ENCODE measurements at regions not wholly inside any gene's neighbourhood (a gene's known extent, or its start where the extent isn't known, plus 50 kb on each side); places are given as distances from the start of the nearest gene placed in this dataset.

GRCh38 chr7:68478326-68478725, 1119.9 kb upstream of the AUTS2 start:
- no peak overlapping the region for H3K56ac ChIP-seq (replicated peaks; ENCODE audit: insufficient read length, low read depth, low read length)
- no peaks in the 10 kb centered on the region for H3K23me2 ChIP-seq (ENCODE audit: low read depth, low read length)
- no peak for FAIRE-seq
- no peak overlapping the region for H3K4ac ChIP-seq (replicated peaks; ENCODE audit: insufficient read length, low read depth, low read length)
- CTCF ChIA-PET (ENCODE audit: partially characterized antibody) = no interaction called here
- no peak overlapping the region for H4K91ac ChIP-seq (replicated peaks; ENCODE audit: insufficient read length, low read length)
- no peak overlapping the region for H2BK12ac ChIP-seq (ENCODE audit: low read depth, low read length)
- TF ChIP-seq RNF2 (IDR thresholded peaks at IDR 0.05; ENCODE audit: borderline replicate concordance, low read depth, low read length, missing control alignments, poor library complexity, severe bottlenecking) = no peak
- H2BK15ac ChIP-seq (ENCODE audit: low read length) = no peak overlapping the region
- no peak overlapping the region for H2BK120ac ChIP-seq (replicated peaks; ENCODE audit: low read depth, low read length)
- no peak overlapping the region for H4K5ac ChIP-seq (ENCODE audit: insufficient read length, low read depth, low read length)
- no peaks in the 10 kb centered on the region for H3K79me1 ChIP-seq (ENCODE audit: low read depth, low read length)
- H3K36me3 ChIP-seq (ENCODE audit: control insufficient read depth in 2 of 4, insufficient read depth in 4 of 4, low read length in 3 of 4) = no peaks in the 10 kb centered on the region
- H3K9ac ChIP-seq (replicated peaks in 1 of 4; ENCODE audit: extremely low read depth in 1 of 4, low read depth in 3 of 4, low read length in 3 of 4) = no peak overlapping the region
- H3K4me1 ChIP-seq (replicated peaks in 1 of 4; ENCODE audit: control insufficient read depth in 3 of 4, insufficient read depth in 4 of 4, low read length in 3 of 4) = no peaks in the 10 kb centered on the region
- no peak overlapping the region for H4K8ac ChIP-seq (ENCODE audit: extremely low read depth, insufficient read depth, low read length)
- H3K9me3 ChIP-seq (ENCODE audit: insufficient read depth in 2 of 2, low read depth in 1 of 2, low read length in 1 of 2) = no peaks in the 10 kb centered on the region
- WGBS, 2 experiments (ENCODE audit: extremely low coverage in 1 of 2, insufficient coverage in 1 of 2, insufficient read length in 1 of 2, insufficient replicate concordance in 2 of 2, low coverage in 1 of 2, low lambda C conversion rate in 2 of 2, missing lambda C conversion rate in 1 of 2) = 93% methylated on average over 1 of the region's 1 CpG; no CpG with 5 or more reads in 1 of the 2 experiments
- POLR2A ChIA-PET (ENCODE audit: partially characterized antibody) = no interaction called here
- H3K27me3 ChIP-seq (replicated peaks in 1 of 4; ENCODE audit: control insufficient read depth in 3 of 4, extremely low read depth in 1 of 4, insufficient read depth in 3 of 4, low read length in 3 of 4) = peaks cover 0 to 1% (median 0%) of the 10 kb centered on the region in 4 experiments; a peak in 2 of 7 replicates
- H3K18ac ChIP-seq (ENCODE audit: extremely low read depth, low read length) = no peak overlapping the region
- H2BK20ac ChIP-seq (ENCODE audit: low read length) = no peak overlapping the region
- no peaks in the 10 kb centered on the region for H3K79me2 ChIP-seq (ENCODE audit: control insufficient read depth in 1 of 2, insufficient read depth in 2 of 2, low read length in 2 of 2)
- no peak overlapping the region for H3K27ac ChIP-seq (ENCODE audit: low read depth, low read length)
- H3K23ac ChIP-seq (ENCODE audit: insufficient read length) = no peak overlapping the region
- no peak overlapping the region for H2AFZ ChIP-seq (ENCODE audit: low read length)
- no peak overlapping the region for H2BK5ac ChIP-seq (ENCODE audit: low read depth, low read length)
- no peak overlapping the region for H3K14ac ChIP-seq (ENCODE audit: insufficient read length)
- H3K4me2 ChIP-seq (ENCODE audit: insufficient read depth in 1 of 2, low read depth in 2 of 2, low read length in 2 of 2) = no peak overlapping the region
- no peaks in the 10 kb centered on the region for H4K20me1 ChIP-seq (replicated peaks in 1 of 2; ENCODE audit: control insufficient read depth in 1 of 2, insufficient read depth in 2 of 2, low read length in 2 of 2)
- no peak overlapping the region for H2AK5ac ChIP-seq (ENCODE audit: low read depth, low read length)
- DNase-seq (ENCODE audit: low read depth in 1 of 2, low spot score in 2 of 2) = no peak
- no peak overlapping the region for H3K4me3 ChIP-seq (ENCODE audit: extremely low read depth in 1 of 4, insufficient read depth in 2 of 4, low read depth in 3 of 4, low read length in 4 of 4)

Measured in H1 (cell line).